Chondrocyte (in vitro differentiated cells): ENCODE measurements at regions not wholly inside any gene's neighbourhood (a gene's known extent, or its start where the extent isn't known, plus 50 kb on each side); places are given as distances from the start of the nearest gene placed in this dataset.

Source experiments
- DNase-seq: peaks from one replicate; pipeline ENCODE4 v3.0.0; 2021; ENCODE audit warnings: mixed read lengths, low spot score
- H3K27ac Mint-ChIP-seq: one replicate; pipeline ENCODE4 v1.8.0; 2021; ENCODE audit warnings: mild to moderate bottlenecking, moderate library complexity, mixed read lengths; ENCODE audit not compliant: unreplicated experiment
- H3K27me3 Mint-ChIP-seq: 2 replicates; pipeline ENCODE4 v1.8.0; 2021; ENCODE audit warnings: low read depth, mixed read lengths
- H3K36me3 Mint-ChIP-seq: 2 replicates; pipeline ENCODE4 v1.8.0; 2021; ENCODE audit warnings: low read depth, mixed read lengths
- H3K4me1 Mint-ChIP-seq: 2 replicates; pipeline ENCODE4 v1.8.0; 2021; ENCODE audit warnings: low read depth, mild to moderate bottlenecking, mixed read lengths
- H3K4me3 Mint-ChIP-seq: one replicate; pipeline ENCODE4 v1.8.0; 2021; ENCODE audit warnings: mild to moderate bottlenecking, moderate library complexity, mixed read lengths; ENCODE audit not compliant: unreplicated experiment
- H3K9me3 Mint-ChIP-seq: 2 replicates; pipeline ENCODE4 v1.8.0; 2021; ENCODE audit warnings: low read depth, mixed read lengths
- CTCF ChIP-seq: fragments of 200-600 bp; sonication (generic); IDR thresholded peaks from 2 replicates; pipeline ENCODE4 v1.5.0; 2021; ENCODE audit warnings: antibody characterized with exemption, mild to moderate bottlenecking, moderate library complexity

- DNase-seq = no peak
- Mint-ChIP-seq H3K4me1 (peaks cover 28% of the 10 kb centered on the region), H3K4me3 (no peak overlapping the region), H3K36me3 (no peaks in the 10 kb centered on the region), H3K27me3 (no peaks in the 10 kb centered on the region), H3K27ac (peak overlapping the region; percentile 94), H3K9me3 (no peaks in the 10 kb centered on the region)
- TF ChIP-seq CTCF = no peak
These were observed 909.1 kb downstream of the EPHA3 start for GRCh38 chr3:90016555-90016954.

DNA sequence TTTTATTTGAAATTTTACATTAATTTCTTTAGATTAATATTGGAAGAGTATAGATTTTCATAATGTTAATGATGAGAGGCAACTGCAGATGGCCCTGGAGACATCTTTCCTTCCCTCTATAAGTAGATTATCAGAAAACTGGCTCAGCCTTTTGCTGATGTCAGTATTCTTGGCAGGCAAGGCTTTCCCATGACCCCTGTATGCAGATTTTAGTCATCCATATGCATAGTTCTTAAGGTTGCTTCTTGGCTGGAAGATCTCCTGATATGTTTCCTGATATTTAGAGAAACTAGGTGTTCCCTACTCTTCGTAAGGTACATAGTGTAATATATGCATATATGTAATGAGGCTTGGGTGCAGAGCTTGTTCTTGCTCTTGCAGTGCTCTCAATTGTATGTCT lies 911.4 kb downstream of the EPHA3 start:
- Mint-ChIP-seq H3K27me3 (no peaks in the 10 kb centered on the region), H3K4me3 (no peak overlapping the region), H3K36me3 (no peaks in the 10 kb centered on the region), H3K4me1 (peaks cover 24% of the 10 kb centered on the region), H3K27ac (no peak overlapping the region), H3K9me3 (no peaks in the 10 kb centered on the region)
- DNase-seq = no peak
- no peak for TF ChIP-seq CTCF

DNA sequence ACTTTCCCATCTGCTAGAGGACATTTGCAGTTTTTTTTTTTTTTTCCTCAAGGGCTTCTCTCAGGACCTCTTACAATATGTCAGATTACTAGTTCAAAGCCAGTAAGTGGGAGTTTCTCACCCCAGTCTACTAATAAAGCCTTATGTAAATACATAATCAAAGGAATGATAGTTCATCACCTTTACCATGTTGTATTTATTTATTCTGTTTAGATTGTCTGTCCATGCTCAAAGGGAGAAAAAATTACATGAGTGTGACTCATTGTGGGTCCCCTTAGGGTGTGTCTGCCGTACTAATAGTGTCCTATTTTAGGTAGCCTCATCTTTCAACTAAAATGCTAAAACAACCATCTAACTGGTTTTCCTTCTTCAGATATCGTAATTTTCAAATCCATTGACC lies 917.6 kb downstream of the EPHA3 start:
- TF ChIP-seq CTCF = no peak
- Mint-ChIP-seq H3K4me3 (no peak overlapping the region), H3K4me1 (peaks cover 8% of the 10 kb centered on the region), H3K27ac (no peak overlapping the region), H3K9me3 (peaks cover 6% of the 10 kb centered on the region), H3K27me3 (no peaks in the 10 kb centered on the region), H3K36me3 (peaks cover 3% of the 10 kb centered on the region)
- no peak for DNase-seq

- no peak for TF ChIP-seq CTCF
- peaks cover 6% of the 10 kb centered on the region for H3K9me3 Mint-ChIP-seq
- no peaks in the 10 kb centered on the region for H3K27me3 Mint-ChIP-seq
These were observed 919.0 kb downstream of the EPHA3 start for GRCh38 chr3:90026406-90026805.

GRCh38 chr3:90031121-90031520 lies 923.7 kb downstream of the EPHA3 start:
- H3K27ac Mint-ChIP-seq = no peak overlapping the region
- H3K9me3 Mint-ChIP-seq = peaks cover 6% of the 10 kb centered on the region
- no peak overlapping the region for H3K4me3 Mint-ChIP-seq
- DNase-seq = no peak
- H3K36me3 Mint-ChIP-seq = peaks cover 3% of the 10 kb centered on the region
- H3K4me1 Mint-ChIP-seq = peaks cover 11% of the 10 kb centered on the region
- no peaks in the 10 kb centered on the region for H3K27me3 Mint-ChIP-seq
- TF ChIP-seq CTCF = no peak

More at GRCh38 chr3:90026406-90026805, 919.0 kb downstream of the EPHA3 start:
- Mint-ChIP-seq H3K4me1 (peaks cover 8% of the 10 kb centered on the region), H3K27ac (no peak overlapping the region), H3K36me3 (peaks cover 3% of the 10 kb centered on the region), H3K4me3 (no peak overlapping the region)
- DNase-seq = no peak
